ENCODE measurements at regions not wholly inside any gene's neighbourhood (a gene's known extent, or its start where the extent isn't known, plus 50 kb on each side); places are given as distances from the start of the nearest gene placed in this dataset.

GRCh38 chr14:97760050-97760449 is 962.9 kb downstream of the VRK1 start:
- H3K79me2 ChIP-seq, result no peaks in the 10 kb centered on the region
- no peaks in the 10 kb centered on the region for H3K27me3 ChIP-seq (ENCODE audit: control insufficient read depth, insufficient read depth, low read length)
- H3K9ac ChIP-seq, result no peak overlapping the region
- no peaks in the 10 kb centered on the region for H3K4me1 ChIP-seq
- H3K4me2 ChIP-seq (ENCODE audit: low read length), result no peak overlapping the region
- no peak overlapping the region for H3K27ac ChIP-seq
- H3K4me3 ChIP-seq (ENCODE audit: low read depth, low read length), result no peak overlapping the region
- TF ChIP-seq, protein P1, sequence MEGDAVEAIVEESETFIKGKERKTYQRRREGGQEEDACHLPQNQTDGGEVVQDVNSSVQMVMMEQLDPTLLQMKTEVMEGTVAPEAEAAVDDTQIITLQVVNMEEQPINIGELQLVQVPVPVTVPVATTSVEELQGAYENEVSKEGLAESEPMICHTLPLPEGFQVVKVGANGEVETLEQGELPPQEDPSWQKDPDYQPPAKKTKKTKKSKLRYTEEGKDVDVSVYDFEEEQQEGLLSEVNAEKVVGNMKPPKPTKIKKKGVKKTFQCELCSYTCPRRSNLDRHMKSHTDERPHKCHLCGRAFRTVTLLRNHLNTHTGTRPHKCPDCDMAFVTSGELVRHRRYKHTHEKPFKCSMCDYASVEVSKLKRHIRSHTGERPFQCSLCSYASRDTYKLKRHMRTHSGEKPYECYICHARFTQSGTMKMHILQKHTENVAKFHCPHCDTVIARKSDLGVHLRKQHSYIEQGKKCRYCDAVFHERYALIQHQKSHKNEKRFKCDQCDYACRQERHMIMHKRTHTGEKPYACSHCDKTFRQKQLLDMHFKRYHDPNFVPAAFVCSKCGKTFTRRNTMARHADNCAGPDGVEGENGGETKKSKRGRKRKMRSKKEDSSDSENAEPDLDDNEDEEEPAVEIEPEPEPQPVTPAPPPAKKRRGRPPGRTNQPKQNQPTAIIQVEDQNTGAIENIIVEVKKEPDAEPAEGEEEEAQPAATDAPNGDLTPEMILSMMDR (IDR thresholded peaks at IDR 0.05), result no peak
- no peak overlapping the region for H2AFZ ChIP-seq
- no peaks in the 10 kb centered on the region for H3K9me3 ChIP-seq (ENCODE audit: control insufficient read depth, low read length)
- no peaks in the 10 kb centered on the region for H3K36me3 ChIP-seq (ENCODE audit: control insufficient read depth, insufficient read depth, low read length)

GRCh38 chr14:97762386-97762785 is 965.2 kb downstream of the VRK1 start:
- Histone ChIP-seq H3K9ac (no peak overlapping the region), H3K4me3 (ENCODE audit: low read depth, low read length) (no peak overlapping the region), H2AFZ (no peak overlapping the region), H3K4me2 (ENCODE audit: low read length) (no peak overlapping the region), H3K9me3 (ENCODE audit: control insufficient read depth, low read length) (no peaks in the 10 kb centered on the region), H3K36me3 (ENCODE audit: control insufficient read depth, insufficient read depth, low read length) (no peaks in the 10 kb centered on the region), H3K4me1 (no peaks in the 10 kb centered on the region), H3K27me3 (ENCODE audit: control insufficient read depth, insufficient read depth, low read length) (no peaks in the 10 kb centered on the region), H3K79me2 (no peaks in the 10 kb centered on the region), H3K27ac (no peak overlapping the region)
- TF ChIP-seq, protein P1 (IDR thresholded peaks at IDR 0.05), result no peak

DNA sequence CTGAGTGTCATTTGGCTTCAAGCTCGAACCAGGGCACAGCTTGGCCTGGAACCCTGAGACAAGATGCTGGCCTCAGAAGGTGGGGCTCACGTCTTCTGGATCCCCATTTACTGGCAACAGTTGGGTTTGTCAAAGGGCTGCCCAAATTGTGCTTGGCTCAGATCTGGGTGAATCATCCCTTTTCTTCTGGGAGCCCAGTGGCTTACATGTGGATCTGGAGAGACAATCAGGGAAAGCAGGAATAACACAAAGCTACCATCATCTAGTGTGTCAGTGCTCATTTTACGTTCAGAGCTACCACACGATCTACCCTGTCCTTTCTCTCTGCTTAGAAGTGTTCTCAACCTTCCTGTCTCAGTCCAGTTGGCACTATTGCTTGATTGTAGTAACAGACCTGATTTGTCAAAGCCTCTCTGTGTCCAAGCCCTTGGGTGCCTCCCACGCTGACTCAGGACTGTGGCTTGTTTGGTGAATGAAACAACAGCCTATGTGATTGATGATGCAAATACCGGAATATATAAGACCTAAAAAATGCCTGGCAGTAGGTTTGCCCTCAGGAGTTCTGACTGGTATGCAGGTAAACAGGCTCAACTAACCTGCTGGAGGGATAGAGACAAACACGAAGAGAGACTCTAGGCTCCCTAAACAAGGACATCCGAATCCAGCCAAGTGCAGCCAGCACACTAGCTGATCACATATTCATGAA is 974.3 kb downstream of the VRK1 start:
- Histone ChIP-seq H3K4me1 (no peaks in the 10 kb centered on the region), H3K36me3 (ENCODE audit: control insufficient read depth, insufficient read depth, low read length) (no peaks in the 10 kb centered on the region), H3K9me3 (ENCODE audit: control insufficient read depth, low read length) (no peaks in the 10 kb centered on the region), H2AFZ (no peak overlapping the region), H3K79me2 (no peaks in the 10 kb centered on the region), H3K27me3 (ENCODE audit: control insufficient read depth, insufficient read depth, low read length) (no peaks in the 10 kb centered on the region), H3K27ac (no peak overlapping the region), H3K9ac (no peak overlapping the region), H3K4me2 (ENCODE audit: low read length) (no peak overlapping the region), H3K4me3 (ENCODE audit: low read depth, low read length) (no peak overlapping the region)
- TF ChIP-seq, protein P1 (IDR thresholded peaks at IDR 0.05), result no peak

DNA sequence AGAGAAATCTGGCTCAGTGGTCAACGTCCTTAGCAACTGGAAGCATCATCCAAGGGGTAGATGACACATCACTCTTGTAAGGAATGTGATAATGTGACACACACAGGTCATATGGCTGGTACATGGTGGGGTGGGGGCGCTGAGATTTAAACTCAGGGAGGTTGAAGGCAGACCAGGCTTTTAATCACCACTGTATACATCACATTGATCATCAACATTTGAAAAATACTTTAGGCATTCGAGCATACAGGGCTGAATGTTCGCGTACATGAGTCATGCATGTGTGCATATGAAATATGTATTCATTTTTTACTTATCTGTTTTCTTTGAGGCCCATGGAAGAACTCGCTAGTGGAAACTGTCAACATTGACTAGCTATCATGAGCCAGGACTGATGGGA is 976.4 kb downstream of the VRK1 start:
- Histone ChIP-seq H3K9ac (no peak overlapping the region), H3K4me1 (no peaks in the 10 kb centered on the region), H3K79me2 (no peaks in the 10 kb centered on the region), H3K27ac (no peak overlapping the region), H2AFZ (no peak overlapping the region), H3K27me3 (ENCODE audit: control insufficient read depth, insufficient read depth, low read length) (no peaks in the 10 kb centered on the region), H3K9me3 (ENCODE audit: control insufficient read depth, low read length) (no peaks in the 10 kb centered on the region), H3K4me2 (ENCODE audit: low read length) (no peak overlapping the region), H3K4me3 (ENCODE audit: low read depth, low read length) (no peak overlapping the region), H3K36me3 (ENCODE audit: control insufficient read depth, insufficient read depth, low read length) (no peaks in the 10 kb centered on the region)
- TF ChIP-seq, protein P1 (IDR thresholded peaks at IDR 0.05), result no peak
